A549 (cell line): ENCODE measurements at regions not wholly inside any gene's neighbourhood (a gene's known extent, or its start where the extent isn't known, plus 50 kb on each side); places are given as distances from the start of the nearest gene placed in this dataset.

Source experiments
- CEBPB ChIP-seq, 2 experiments: fragments of >200 bp in 1 of 2; sonication (Bioruptor Twin) in 1 of 2; formaldehyde crosslinking in 1 of 2; IDR thresholded peaks; 2 replicates each; pipeline ENCODE4 v1.6.1; 2012 to 2016
- FOSL2 ChIP-seq, 2 experiments: fragments of 450-650 bp in 1 of 2; fragments of >200 bp in 1 of 2; sonication (Bioruptor Twin) in 1 of 2; formaldehyde crosslinking; IDR thresholded peaks; 2 replicates each; pipeline versions ENCODE4 v1.5.0 to v1.6.1; 2016 to 2020; ENCODE audit warnings: mild to moderate bottlenecking in 1 of 2, moderate library complexity in 1 of 2
- KDM1A ChIP-seq: fragments of 200-600 bp; sonication (generic); IDR thresholded peaks from 2 replicates; pipeline ENCODE4 v1.6.1; 2016; ENCODE audit warnings: low read depth, mild to moderate bottlenecking
- PHF8 ChIP-seq: fragments of 200-600 bp; sonication (generic); IDR thresholded peaks from 2 replicates; pipeline ENCODE4 v1.6.1; 2016; ENCODE audit warnings: low read depth, mild to moderate bottlenecking, antibody characterized with exemption, moderate library complexity, borderline replicate concordance
- POLR2A ChIP-seq: IDR thresholded peaks from 2 replicates; pipeline ENCODE4 v1.6.1; 2012; ENCODE audit warnings: mild to moderate bottlenecking, low read length
- RFX5 ChIP-seq: fragments of 450-650 bp; IDR thresholded peaks from 2 replicates; pipeline ENCODE4 v1.7.1; 2014; ENCODE audit warnings: antibody characterized with exemption, mild to moderate bottlenecking, moderate library complexity
- SMC3 ChIP-seq: fragments of >200 bp; sonication (Bioruptor Twin); formaldehyde crosslinking; IDR thresholded peaks from 3 replicates; pipeline ENCODE4 v1.6.1; 2018; ENCODE audit warnings: inconsistent platforms
- TF ChIP-seq, protein P1 (sequence below): fragments of >200 bp; sonication (Bioruptor Twin); formaldehyde crosslinking; IDR thresholded peaks from 3 replicates; pipeline ENCODE4 v1.5.1; 2016
- TF ChIP-seq, protein P2 (sequence below): fragments of 150-350 bp; IDR thresholded peaks from 2 replicates; pipeline ENCODE4 v1.6.1; 2014; ENCODE audit warnings: low read depth, mild to moderate bottlenecking, low read length
- TF ChIP-seq, protein P3 (sequence below): IDR thresholded peaks from 2 replicates; pipeline ENCODE4 v1.6.1; 2012; ENCODE audit warnings: low read depth, borderline replicate concordance

DNA sequence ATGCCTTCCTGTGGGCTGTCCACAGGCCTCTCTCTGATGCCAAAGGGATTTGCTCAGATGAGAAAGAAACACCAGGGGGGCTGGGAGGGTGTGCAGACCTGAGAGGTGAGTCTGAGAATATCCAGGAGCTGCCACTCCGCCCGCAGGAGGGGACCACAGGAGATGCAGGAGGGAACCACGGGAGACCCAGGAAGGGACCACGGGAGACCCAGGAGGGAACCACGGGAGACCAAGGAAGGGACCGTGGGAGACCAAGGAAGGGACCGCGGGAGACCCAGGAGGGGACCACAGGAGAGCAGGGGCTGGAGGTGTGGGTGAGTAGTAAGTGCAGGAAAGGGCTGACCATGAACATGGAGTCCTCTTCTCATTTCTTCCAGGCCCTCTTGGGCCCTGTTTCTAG lies 74.6 kb upstream of the SFSWAP start:
- no peak for TF ChIP-seq CEBPB (IDR thresholded peaks at IDR 0.05)
- TF ChIP-seq, protein P1, sequence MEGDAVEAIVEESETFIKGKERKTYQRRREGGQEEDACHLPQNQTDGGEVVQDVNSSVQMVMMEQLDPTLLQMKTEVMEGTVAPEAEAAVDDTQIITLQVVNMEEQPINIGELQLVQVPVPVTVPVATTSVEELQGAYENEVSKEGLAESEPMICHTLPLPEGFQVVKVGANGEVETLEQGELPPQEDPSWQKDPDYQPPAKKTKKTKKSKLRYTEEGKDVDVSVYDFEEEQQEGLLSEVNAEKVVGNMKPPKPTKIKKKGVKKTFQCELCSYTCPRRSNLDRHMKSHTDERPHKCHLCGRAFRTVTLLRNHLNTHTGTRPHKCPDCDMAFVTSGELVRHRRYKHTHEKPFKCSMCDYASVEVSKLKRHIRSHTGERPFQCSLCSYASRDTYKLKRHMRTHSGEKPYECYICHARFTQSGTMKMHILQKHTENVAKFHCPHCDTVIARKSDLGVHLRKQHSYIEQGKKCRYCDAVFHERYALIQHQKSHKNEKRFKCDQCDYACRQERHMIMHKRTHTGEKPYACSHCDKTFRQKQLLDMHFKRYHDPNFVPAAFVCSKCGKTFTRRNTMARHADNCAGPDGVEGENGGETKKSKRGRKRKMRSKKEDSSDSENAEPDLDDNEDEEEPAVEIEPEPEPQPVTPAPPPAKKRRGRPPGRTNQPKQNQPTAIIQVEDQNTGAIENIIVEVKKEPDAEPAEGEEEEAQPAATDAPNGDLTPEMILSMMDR, result no peak
- no peak for TF ChIP-seq POLR2A
- TF ChIP-seq FOSL2 (IDR thresholded peaks at IDR 0.05), result no peak
- TF ChIP-seq FOSL2 (CRISPR knock-in tag; IDR thresholded peaks at IDR 0.05), result no peak
- TF ChIP-seq KDM1A, result no peak
- no peak for TF ChIP-seq SMC3
- TF ChIP-seq, protein P2, sequence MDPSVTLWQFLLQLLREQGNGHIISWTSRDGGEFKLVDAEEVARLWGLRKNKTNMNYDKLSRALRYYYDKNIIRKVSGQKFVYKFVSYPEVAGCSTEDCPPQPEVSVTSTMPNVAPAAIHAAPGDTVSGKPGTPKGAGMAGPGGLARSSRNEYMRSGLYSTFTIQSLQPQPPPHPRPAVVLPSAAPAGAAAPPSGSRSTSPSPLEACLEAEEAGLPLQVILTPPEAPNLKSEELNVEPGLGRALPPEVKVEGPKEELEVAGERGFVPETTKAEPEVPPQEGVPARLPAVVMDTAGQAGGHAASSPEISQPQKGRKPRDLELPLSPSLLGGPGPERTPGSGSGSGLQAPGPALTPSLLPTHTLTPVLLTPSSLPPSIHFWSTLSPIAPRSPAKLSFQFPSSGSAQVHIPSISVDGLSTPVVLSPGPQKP, result no peak
- TF ChIP-seq RFX5, result no peak
- TF ChIP-seq, protein P3, sequence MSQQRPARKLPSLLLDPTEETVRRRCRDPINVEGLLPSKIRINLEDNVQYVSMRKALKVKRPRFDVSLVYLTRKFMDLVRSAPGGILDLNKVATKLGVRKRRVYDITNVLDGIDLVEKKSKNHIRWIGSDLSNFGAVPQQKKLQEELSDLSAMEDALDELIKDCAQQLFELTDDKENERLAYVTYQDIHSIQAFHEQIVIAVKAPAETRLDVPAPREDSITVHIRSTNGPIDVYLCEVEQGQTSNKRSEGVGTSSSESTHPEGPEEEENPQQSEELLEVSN, result no peak
- no peak for TF ChIP-seq PHF8
